ENCODE measurements at regions not wholly inside any gene's neighbourhood (a gene's known extent, or its start where the extent isn't known, plus 50 kb on each side); places are given as distances from the start of the nearest gene placed in this dataset.
"Not testable (repeated sequence)": the region's sequence is repeated elsewhere in the genome, so short reads cannot be mapped to it uniquely, and the experiment has no call there.

DNA sequence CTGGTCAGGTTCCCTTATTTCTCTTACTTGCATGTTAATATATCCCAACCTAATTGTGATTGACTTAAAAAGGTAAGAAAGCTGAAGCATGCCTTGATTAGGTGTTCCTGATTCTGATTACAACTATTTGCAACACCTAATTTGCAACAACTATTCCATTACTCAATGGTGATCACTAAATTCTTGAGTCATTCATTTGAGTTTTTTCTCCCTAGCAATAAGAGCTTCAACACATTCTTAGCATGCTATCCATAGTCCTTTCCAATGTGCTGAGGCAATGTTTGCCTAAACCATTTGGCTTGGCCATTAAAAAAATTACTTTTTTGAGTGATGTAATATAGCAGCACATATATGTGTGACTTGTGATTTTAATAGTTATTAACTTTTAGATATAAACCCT lies 851.4 kb downstream of the TRAM1L1 start:
- no peak for TF ChIP-seq CTCF (IDR thresholded peaks at IDR 0.05)
- intact Hi-C loops (cut with DNase I, micrococcal nuclease): no loop called here
- Histone ChIP-seq H3K9me3 (no peaks in the 10 kb centered on the region), H3K36me3 (ENCODE audit: low read depth) (no peaks in the 10 kb centered on the region), H3K4me3 (no peak overlapping the region), H3K4me1 (ENCODE audit: low read depth) (no peaks in the 10 kb centered on the region)
- no peak for ATAC-seq
- no peak for DNase-seq

GRCh38 chr4:116231999-116232398 lies 853.4 kb downstream of the TRAM1L1 start:
- intact Hi-C loops (cut with DNase I, micrococcal nuclease): not testable (repeated sequence)

GRCh38 chr4:116229420-116229819 lies 856.0 kb downstream of the TRAM1L1 start:
- no peaks in the 10 kb centered on the region for H3K36me3 ChIP-seq (ENCODE audit: low read depth)
- no peaks in the 10 kb centered on the region for H3K9me3 ChIP-seq
- no peak overlapping the region for H3K4me3 ChIP-seq
- TF ChIP-seq CTCF (IDR thresholded peaks at IDR 0.05): no peak
- intact Hi-C loops (cut with DNase I, micrococcal nuclease): no loop called here
- ATAC-seq (no peak), DNase-seq (no peak)
- no peaks in the 10 kb centered on the region for H3K4me1 ChIP-seq (ENCODE audit: low read depth)

More at GRCh38 chr4:116231999-116232398, 853.4 kb downstream of the TRAM1L1 start:
- DNase-seq; H3K9me3 ChIP-seq; H3K4me3 ChIP-seq; H3K36me3 ChIP-seq (ENCODE audit: low read depth); ATAC-seq; H3K4me1 ChIP-seq (ENCODE audit: low read depth): not testable (repeated sequence)

GRCh38 chr4:116223040-116223732 lies 862.2 kb downstream of the TRAM1L1 start:
- no peak for ATAC-seq

GRCh38 chr4:116217781-116218180 lies 867.6 kb downstream of the TRAM1L1 start:
- no peaks in the 10 kb centered on the region for H3K36me3 ChIP-seq (ENCODE audit: low read depth)
- intact Hi-C loops (cut with DNase I, micrococcal nuclease): no loop called here
- ATAC-seq (no peak), DNase-seq (no peak)
- no peaks in the 10 kb centered on the region for H3K9me3 ChIP-seq
- no peaks in the 10 kb centered on the region for H3K4me1 ChIP-seq (ENCODE audit: low read depth)
- no peak overlapping the region for H3K4me3 ChIP-seq
- TF ChIP-seq CTCF (IDR thresholded peaks at IDR 0.05): no peak

More at GRCh38 chr4:116223040-116223732, 862.2 kb downstream of the TRAM1L1 start:
- no peaks in the 10 kb centered on the region for H3K4me1 ChIP-seq (ENCODE audit: low read depth)
- H3K9me3 ChIP-seq: no peaks in the 10 kb centered on the region
- no peak overlapping the region for H3K4me3 ChIP-seq
- DNase-seq: no peak
- no peaks in the 10 kb centered on the region for H3K36me3 ChIP-seq (ENCODE audit: low read depth)
- intact Hi-C loops (cut with DNase I, micrococcal nuclease): no loop called here
- no peak for TF ChIP-seq CTCF (IDR thresholded peaks at IDR 0.05)

DNA sequence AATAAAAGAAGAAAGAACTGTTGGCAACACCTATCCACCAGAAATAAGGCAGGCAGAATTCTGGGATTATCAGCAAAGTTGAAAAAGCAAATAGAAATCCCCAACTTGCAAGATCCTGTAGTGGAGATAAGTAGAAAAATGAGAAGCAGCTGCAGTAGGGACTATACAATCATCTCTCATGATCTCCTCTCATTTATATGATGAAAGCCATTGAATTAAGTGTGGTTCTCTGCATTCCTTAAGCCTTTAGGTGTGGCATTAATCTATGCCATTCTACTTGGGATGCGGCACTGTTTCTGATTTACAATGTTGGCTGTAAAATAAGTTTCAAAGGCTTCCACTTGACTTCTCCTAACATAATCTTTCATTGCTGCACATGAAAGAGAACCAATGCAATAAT lies 869.8 kb downstream of the TRAM1L1 start:
- H3K36me3 ChIP-seq (ENCODE audit: low read depth): no peaks in the 10 kb centered on the region
- intact Hi-C loops (cut with DNase I, micrococcal nuclease): no loop called here
- no peak for TF ChIP-seq CTCF (IDR thresholded peaks at IDR 0.05)
- no peaks in the 10 kb centered on the region for H3K4me1 ChIP-seq (ENCODE audit: low read depth)
- DNase-seq: no peak
- no peak for ATAC-seq
- no peaks in the 10 kb centered on the region for H3K9me3 ChIP-seq
- H3K4me3 ChIP-seq: no peak overlapping the region

All from mucosa of descending colon (tissue), 3 donors.